ENCODE measurements at regions not wholly inside any gene's neighbourhood (a gene's known extent, or its start where the extent isn't known, plus 50 kb on each side); places are given as distances from the start of the nearest gene placed in this dataset.

DNA sequence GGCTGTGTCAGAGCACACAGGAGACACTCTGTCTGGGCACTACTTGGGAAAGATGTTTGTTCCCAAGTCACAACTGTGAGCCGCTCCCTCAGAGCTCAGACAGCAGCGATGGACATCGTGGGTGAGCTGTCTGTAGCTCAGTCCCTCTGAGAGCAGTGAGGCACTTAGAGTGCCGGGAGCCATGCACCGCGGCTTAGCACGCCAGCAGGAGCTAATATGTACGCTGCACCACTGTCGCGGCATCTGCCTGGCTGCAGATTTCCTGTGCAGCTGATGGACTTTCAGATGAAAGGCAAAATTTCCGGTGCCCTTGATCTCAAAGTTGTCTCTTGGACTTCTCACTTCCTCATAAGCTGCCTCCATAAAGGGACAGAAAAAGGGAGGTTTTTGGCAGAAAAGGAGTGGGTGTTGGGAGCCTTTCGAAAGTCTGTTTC, 92.8 kb upstream of the ZNF469 start:
- H2BK5ac ChIP-seq (ENCODE audit: low read depth, low read length), result no peak overlapping the region
- FAIRE-seq (no peak), DNase-seq (ENCODE audit: low read depth in 1 of 2, low spot score in 2 of 2) (no peak)
- no peak overlapping the region for H2AFZ ChIP-seq (ENCODE audit: low read length)
- no peak overlapping the region for H3K4me3 ChIP-seq (ENCODE audit: extremely low read depth in 1 of 4, insufficient read depth in 2 of 4, low read depth in 3 of 4, low read length in 4 of 4)
- no peak overlapping the region for H2BK120ac ChIP-seq (replicated peaks; ENCODE audit: low read depth, low read length)
- peaks cover 10% of the 10 kb centered on the region; the same call in 1 of the 2 replicates for H3K23me2 ChIP-seq (ENCODE audit: low read depth, low read length)
- H4K91ac ChIP-seq (replicated peaks; ENCODE audit: insufficient read length, low read length), result no peak overlapping the region
- no peak overlapping the region for H3K18ac ChIP-seq (ENCODE audit: extremely low read depth, low read length)
- ChIA-PET POLR2A (ENCODE audit: partially characterized antibody) (no interaction called here), CTCF (ENCODE audit: partially characterized antibody) (interaction anchor here (0.7 to 1.5 kb wide), 2 partner anchors 9 to 191 kb away, joined by 3 to 4 read pairs; no protein-coding TSS in a partner anchor)
- no peak for TF ChIP-seq CREB1 (IDR thresholded peaks at IDR 0.05)
- no peak for TF ChIP-seq CHD2 (IDR thresholded peaks at IDR 0.05; ENCODE audit: low read length)
- no peak for TF ChIP-seq CBX5 (IDR thresholded peaks at IDR 0.05; ENCODE audit: low read depth, low read length)
- TF ChIP-seq RBBP5 (IDR thresholded peaks at IDR 0.05; ENCODE audit: borderline replicate concordance, low read depth, low read length), result no peak
- no peak for TF ChIP-seq GABPA (IDR thresholded peaks at IDR 0.05; ENCODE audit: borderline replicate concordance, insufficient read depth, low read length)
- no peak for TF ChIP-seq CHD1 (IDR thresholded peaks at IDR 0.05; ENCODE audit: low read depth, low read length)
- TF ChIP-seq ZNF274 (IDR thresholded peaks at IDR 0.05; ENCODE audit: borderline replicate concordance, extremely low read depth, low read length), result no peak
- TF ChIP-seq KDM4A (IDR thresholded peaks at IDR 0.05; ENCODE audit: low read depth, low read length, severe bottlenecking), result no peak
- TF ChIP-seq RFX5 (IDR thresholded peaks at IDR 0.05; ENCODE audit: borderline replicate concordance, low read depth, low read length), result no peak
- no peak for TF ChIP-seq CTBP2 (IDR thresholded peaks at IDR 0.05; ENCODE audit: borderline replicate concordance, insufficient read depth, insufficient read length, low read length)
- no peak for TF ChIP-seq SP4 (IDR thresholded peaks at IDR 0.05; ENCODE audit: low read length)
- TF ChIP-seq, protein P1, sequence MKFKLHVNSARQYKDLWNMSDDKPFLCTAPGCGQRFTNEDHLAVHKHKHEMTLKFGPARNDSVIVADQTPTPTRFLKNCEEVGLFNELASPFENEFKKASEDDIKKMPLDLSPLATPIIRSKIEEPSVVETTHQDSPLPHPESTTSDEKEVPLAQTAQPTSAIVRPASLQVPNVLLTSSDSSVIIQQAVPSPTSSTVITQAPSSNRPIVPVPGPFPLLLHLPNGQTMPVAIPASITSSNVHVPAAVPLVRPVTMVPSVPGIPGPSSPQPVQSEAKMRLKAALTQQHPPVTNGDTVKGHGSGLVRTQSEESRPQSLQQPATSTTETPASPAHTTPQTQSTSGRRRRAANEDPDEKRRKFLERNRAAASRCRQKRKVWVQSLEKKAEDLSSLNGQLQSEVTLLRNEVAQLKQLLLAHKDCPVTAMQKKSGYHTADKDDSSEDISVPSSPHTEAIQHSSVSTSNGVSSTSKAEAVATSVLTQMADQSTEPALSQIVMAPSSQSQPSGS (IDR thresholded peaks at IDR 0.05; ENCODE audit: low read length), result no peak
- no peak for TF ChIP-seq RXRA (IDR thresholded peaks at IDR 0.05; ENCODE audit: insufficient read depth, low read depth, low read length)
- TF ChIP-seq TBP (IDR thresholded peaks at IDR 0.05; ENCODE audit: low read depth, low read length), result no peak
- no peak overlapping the region for H2AK5ac ChIP-seq (ENCODE audit: low read depth, low read length)
- peaks cover 53 to 67% of the 10 kb centered on the region in 2 experiments for H3K9me3 ChIP-seq (ENCODE audit: insufficient read depth in 2 of 2, low read depth in 1 of 2, low read length in 1 of 2)
- H3K79me2 ChIP-seq (ENCODE audit: control insufficient read depth in 1 of 2, insufficient read depth in 2 of 2, low read length in 2 of 2), result no peaks in the 10 kb centered on the region
- no peak overlapping the region for H4K5ac ChIP-seq (ENCODE audit: insufficient read length, low read depth, low read length)
- no peaks in the 10 kb centered on the region for H3K36me3 ChIP-seq (ENCODE audit: control insufficient read depth in 2 of 4, insufficient read depth in 4 of 4, low read length in 3 of 4)
- H3K4me1 ChIP-seq (replicated peaks in 1 of 4; ENCODE audit: control insufficient read depth in 3 of 4, insufficient read depth in 4 of 4, low read length in 3 of 4), result no peaks in the 10 kb centered on the region
- H4K8ac ChIP-seq (ENCODE audit: extremely low read depth, insufficient read depth, low read length), result no peak overlapping the region
- H2BK15ac ChIP-seq (ENCODE audit: low read length), result no peak overlapping the region
- no peak overlapping the region for H3K4ac ChIP-seq (replicated peaks; ENCODE audit: insufficient read length, low read depth, low read length)
- no peak overlapping the region for H2BK20ac ChIP-seq (ENCODE audit: low read length)
- no peak overlapping the region for H3K4me2 ChIP-seq (ENCODE audit: insufficient read depth in 1 of 2, low read depth in 2 of 2, low read length in 2 of 2)
- H3K27me3 ChIP-seq (replicated peaks in 1 of 4; ENCODE audit: control insufficient read depth in 3 of 4, extremely low read depth in 1 of 4, insufficient read depth in 3 of 4, low read length in 3 of 4), result no peaks in the 10 kb centered on the region
- H3K23ac ChIP-seq (ENCODE audit: insufficient read length), result no peak overlapping the region
- H3K27ac ChIP-seq (ENCODE audit: low read depth, low read length), result no peak overlapping the region
- H3K79me1 ChIP-seq (ENCODE audit: low read depth, low read length), result no peaks in the 10 kb centered on the region
- H2BK12ac ChIP-seq (ENCODE audit: low read depth, low read length), result no peak overlapping the region
- WGBS, 2 experiments (ENCODE audit: extremely low coverage in 1 of 2, insufficient coverage in 1 of 2, insufficient read length in 1 of 2, insufficient replicate concordance in 2 of 2, low coverage in 1 of 2, low lambda C conversion rate in 2 of 2, missing lambda C conversion rate in 1 of 2), result 88% methylated on average over 12 of the region's 12 CpGs; no CpG with 5 or more reads in 1 of the 2 experiments
- peaks cover 0 to 3% of the 10 kb centered on the region in 2 experiments for H4K20me1 ChIP-seq (replicated peaks in 1 of 2; ENCODE audit: control insufficient read depth in 1 of 2, insufficient read depth in 2 of 2, low read length in 2 of 2)
- no peak overlapping the region for H3K14ac ChIP-seq (ENCODE audit: insufficient read length)
- H3K9ac ChIP-seq (replicated peaks in 1 of 4; ENCODE audit: extremely low read depth in 1 of 4, low read depth in 3 of 4, low read length in 3 of 4), result no peak overlapping the region
- H3K56ac ChIP-seq (replicated peaks; ENCODE audit: insufficient read length, low read depth, low read length), result no peak overlapping the region

Data from H1 (cell line).